Kidney epithelial cell (primary cell): ENCODE measurements at regions not wholly inside any gene's neighbourhood (a gene's known extent, or its start where the extent isn't known, plus 50 kb on each side); places are given as distances from the start of the nearest gene placed in this dataset.
"Not testable (repeated sequence)": the region's sequence is repeated elsewhere in the genome, so short reads cannot be mapped to it uniquely, and the experiment has no call there.

Experiments
- DNase-seq: peaks from one replicate; pipeline ENCODE4 v3.0.0-alpha.2; 2010; ENCODE audit warnings: low read depth
- H3K27me3 ChIP-seq: 2 replicates; pipeline ENCODE4 v1.6.0; 2011; ENCODE audit warnings: low read length; ENCODE audit not compliant: control insufficient read depth, insufficient read depth
- H3K36me3 ChIP-seq: 2 replicates; pipeline ENCODE4 v1.5.1; 2011; ENCODE audit warnings: low read length; ENCODE audit not compliant: control insufficient read depth, insufficient read depth
- H3K4me3 ChIP-seq: 2 replicates; pipeline ENCODE4 v1.5.1; 2011; ENCODE audit warnings: low read depth, mild to moderate bottlenecking, control low read depth, low read length
- CTCF ChIP-seq: IDR thresholded peaks from 2 replicates; pipeline ENCODE4 v1.5.1; 2011; ENCODE audit warnings: mild to moderate bottlenecking, moderate library complexity, low read length, control low read depth, inconsistent platforms; ENCODE audit not compliant: insufficient read depth, poor library complexity, severe bottlenecking

DNA sequence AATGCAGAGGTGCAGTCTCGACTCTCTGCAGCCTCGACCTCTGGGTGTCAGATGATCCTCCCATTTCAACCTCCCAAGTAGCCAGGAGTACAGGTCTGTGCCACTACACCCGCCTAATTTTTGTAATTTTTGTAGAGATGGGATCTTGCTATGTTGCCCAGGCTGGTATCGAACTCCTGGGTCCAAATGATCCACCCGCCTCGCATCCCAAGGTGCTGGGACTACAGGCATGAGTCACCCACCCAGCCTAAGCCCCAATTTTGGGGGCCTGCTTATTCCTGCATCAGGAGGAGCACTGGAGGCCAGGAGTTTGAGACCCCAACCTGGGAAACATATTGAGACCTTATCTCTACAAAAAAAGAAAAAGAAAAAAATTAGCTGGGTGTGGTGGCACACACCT is 80.1 kb upstream of the ADGRE5 start:
- Histone ChIP-seq H3K27me3 (peaks cover 6% of the 10 kb centered on the region), H3K36me3 (no peaks in the 10 kb centered on the region), H3K4me3 (no peak overlapping the region)
- no peak for DNase-seq
- TF ChIP-seq CTCF: no peak

- Histone ChIP-seq H3K36me3 (no peaks in the 10 kb centered on the region), H3K27me3 (peaks cover 6% of the 10 kb centered on the region), H3K4me3 (no peak overlapping the region)
- no peak for DNase-seq
- TF ChIP-seq CTCF: no peak
Observed at GRCh38 chr19:14300303-14300702, 80.9 kb upstream of the ADGRE5 start.

DNA sequence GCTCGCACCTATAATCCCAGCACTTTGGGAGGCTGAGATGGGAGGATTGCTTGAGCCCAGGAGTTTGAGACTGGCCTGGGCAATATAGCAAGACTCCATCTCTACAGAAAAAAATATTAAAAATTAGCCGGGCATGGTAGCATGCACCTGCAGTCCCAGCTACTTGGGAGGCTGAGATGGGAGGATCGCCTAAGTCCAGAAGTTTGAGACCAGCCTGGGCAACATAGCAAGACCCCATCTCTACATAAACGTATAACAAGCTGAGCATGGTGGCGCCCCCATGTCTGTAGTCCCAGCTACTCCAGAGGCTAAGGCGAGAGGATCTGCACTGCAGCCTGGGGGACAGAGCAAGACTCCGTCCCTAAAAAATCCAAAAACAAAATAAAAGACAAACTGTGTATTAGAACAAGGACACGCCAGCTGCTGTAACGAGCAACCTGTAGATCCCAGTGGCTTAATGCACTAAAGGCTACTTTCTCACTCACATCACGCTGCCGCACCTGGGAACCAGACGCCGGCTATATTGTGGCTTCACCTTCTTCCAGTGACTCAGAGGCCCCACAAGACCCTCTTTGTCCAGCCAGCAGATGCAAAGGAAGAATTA is 81.9 kb upstream of the ADGRE5 start:
- not testable (repeated sequence) for DNase-seq, H3K4me3 ChIP-seq, H3K36me3 ChIP-seq, H3K27me3 ChIP-seq

- not testable (repeated sequence) for H3K36me3 ChIP-seq, DNase-seq, H3K4me3 ChIP-seq, H3K27me3 ChIP-seq
Observed at GRCh38 chr19:14297883-14298576, 83.2 kb upstream of the ADGRE5 start.

- not testable (repeated sequence) for H3K36me3 ChIP-seq, H3K27me3 ChIP-seq, DNase-seq
Observed at GRCh38 chr19:14294974-14295373, 86.3 kb upstream of the ADGRE5 start.

DNA sequence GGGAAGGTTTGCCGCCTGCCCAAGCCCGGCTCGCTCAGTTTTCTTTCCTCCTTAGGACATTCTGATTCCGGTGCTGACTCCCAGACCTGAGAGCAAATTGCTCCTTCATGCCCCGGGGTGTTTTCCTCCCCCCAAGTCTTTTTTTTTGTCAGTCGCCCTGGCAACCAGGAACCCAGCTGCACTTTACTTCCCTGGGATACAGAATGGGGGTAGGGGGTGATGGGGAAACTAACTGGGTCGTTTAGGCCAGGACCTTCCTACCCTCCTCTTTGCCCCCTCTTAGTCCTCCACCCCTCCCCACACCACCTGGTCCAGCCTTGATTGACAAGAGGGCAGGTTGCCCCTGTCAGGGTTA is 87.5 kb upstream of the ADGRE5 start:
- not testable (repeated sequence) for DNase-seq, H3K27me3 ChIP-seq, H3K4me3 ChIP-seq, H3K36me3 ChIP-seq

More at GRCh38 chr19:14294974-14295373, 86.3 kb upstream of the ADGRE5 start:
- not testable (repeated sequence) for H3K4me3 ChIP-seq

GRCh38 chr19:14293101-14293815 is 87.3 kb upstream of the ADGRL1 start:
- not testable (repeated sequence) for H3K27me3 ChIP-seq, DNase-seq, H3K36me3 ChIP-seq
- H3K4me3 ChIP-seq: peak overlapping the region; percentile 17

DNA sequence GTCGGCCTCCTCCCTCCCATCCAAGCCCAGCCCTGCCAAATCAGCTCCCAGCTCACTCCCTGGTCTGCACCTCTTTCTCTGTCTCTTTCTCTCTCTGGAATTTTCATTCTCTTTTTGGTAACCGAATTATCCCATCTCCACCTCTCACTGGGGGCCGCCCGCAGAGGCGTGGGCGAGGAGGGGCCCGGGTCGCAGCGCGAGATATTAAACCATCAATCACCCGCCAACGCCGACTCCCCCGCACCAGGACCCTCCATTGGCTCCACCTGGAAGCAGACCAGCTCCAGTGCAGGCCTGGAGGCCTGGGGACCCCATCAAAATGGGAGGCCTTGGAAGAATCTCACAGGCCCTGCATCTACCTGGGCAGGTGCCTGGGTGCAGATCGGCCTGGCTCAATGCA is 83.8 kb upstream of the ADGRL1 start:
- H3K27me3 ChIP-seq, H3K4me3 ChIP-seq, DNase-seq, H3K36me3 ChIP-seq: not testable (repeated sequence)

- H3K27me3 ChIP-seq, H3K4me3 ChIP-seq, DNase-seq, H3K36me3 ChIP-seq: not testable (repeated sequence)
Observed at GRCh38 chr19:14287837-14288236, 81.9 kb upstream of the ADGRL1 start.

GRCh38 chr19:14286594-14286993 is 80.6 kb upstream of the ADGRL1 start:
- DNase-seq: not testable (repeated sequence)

GRCh38 chr19:14285726-14286125 is 79.8 kb upstream of the ADGRL1 start:
- H3K36me3 ChIP-seq, H3K4me3 ChIP-seq, DNase-seq: not testable (repeated sequence)

More at GRCh38 chr19:14286594-14286993, 80.6 kb upstream of the ADGRL1 start:
- H3K4me3 ChIP-seq, H3K36me3 ChIP-seq, H3K27me3 ChIP-seq: not testable (repeated sequence)

DNA sequence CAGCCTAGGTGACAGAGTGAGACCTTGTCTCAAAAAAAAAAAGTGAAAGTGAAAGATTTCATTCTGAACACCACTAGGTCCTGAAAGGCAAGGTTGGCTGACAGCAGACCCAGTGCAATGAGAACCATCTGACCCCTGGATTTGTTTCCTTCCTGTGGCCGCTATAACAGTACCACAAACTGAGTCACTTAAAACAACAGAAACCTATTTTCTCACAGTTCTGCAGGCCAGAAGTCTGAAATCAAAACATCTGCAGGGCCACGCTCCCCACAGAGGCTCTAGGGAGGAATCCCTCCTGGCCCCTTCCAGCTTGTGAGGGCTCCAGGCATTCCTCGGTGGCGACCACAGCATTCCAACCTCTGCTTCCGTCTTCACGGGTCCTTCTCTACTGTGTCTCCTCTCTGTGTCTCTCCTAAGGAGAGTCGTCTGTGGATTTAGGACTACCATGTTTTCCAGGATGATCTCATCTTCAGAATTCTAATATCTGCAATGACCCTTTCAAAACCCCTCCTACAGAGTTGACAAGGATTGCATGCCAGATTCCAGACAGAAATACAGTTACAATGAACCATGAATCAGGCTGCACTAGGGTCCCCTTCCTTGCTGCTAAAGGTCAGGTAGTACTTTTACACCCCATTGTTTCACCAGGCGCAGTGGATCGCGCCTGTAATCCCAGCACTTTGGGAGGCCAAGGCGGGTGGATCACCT is 78.0 kb upstream of the ADGRL1 start:
- H3K4me3 ChIP-seq, H3K27me3 ChIP-seq, H3K36me3 ChIP-seq: not testable (repeated sequence)
- DNase-seq: peak; percentile 89

More at GRCh38 chr19:14285726-14286125, 79.8 kb upstream of the ADGRL1 start:
- H3K27me3 ChIP-seq: not testable (repeated sequence)
